ENCODE measurements at regions not wholly inside any gene's neighbourhood (a gene's known extent, or its start where the extent isn't known, plus 50 kb on each side); places are given as distances from the start of the nearest gene placed in this dataset.

GRCh38 chr12:98185606-98186005 is 329.8 kb upstream of the TMPO start:
- POLR2A ChIA-PET: no interaction called here
- Mint-ChIP-seq H3K4me1 (no peaks in the 10 kb centered on the region), H3K27ac (no peak overlapping the region), H3K9me3 (ENCODE audit: insufficient read depth) (no peaks in the 10 kb centered on the region), H3K27me3 (no peaks in the 10 kb centered on the region), H3K4me3 (no peak overlapping the region)
- no peaks in the 10 kb centered on the region for H3K9me3 ChIP-seq (ENCODE audit: control extremely low read depth in 1 of 3, control insufficient read depth in 2 of 3, insufficient read depth in 1 of 3, low read length in 2 of 3)
- CTCF ChIA-PET: no interaction called here
- no CpG with 5 or more reads among the region's 3 CpGs for WGBS (ENCODE audit: insufficient coverage)
- H3K79me2 ChIP-seq (ENCODE audit: control insufficient read depth, insufficient read depth, low read length): no peaks in the 10 kb centered on the region
- H3K27ac ChIP-seq (ENCODE audit: low read length in 2 of 2): no peak overlapping the region
- no peak for ATAC-seq (ENCODE audit: low read depth)
- no peaks in the 10 kb centered on the region for H3K36me3 ChIP-seq (replicated peaks in 1 of 2; ENCODE audit: control extremely low read depth in 1 of 2, control insufficient read depth in 1 of 2, extremely low read depth in 1 of 2, insufficient read depth in 2 of 2, low read length in 1 of 2)
- H3K4me3 ChIP-seq (ENCODE audit: control extremely low read depth in 1 of 5, extremely low read depth in 1 of 5, insufficient read depth in 1 of 5, low read depth in 2 of 5, low read length in 4 of 5): no peak overlapping the region
- no peaks in the 10 kb centered on the region for H3K4me1 ChIP-seq (ENCODE audit: control insufficient read depth in 2 of 2, insufficient read depth in 2 of 2, low read length in 2 of 2)
- no peak for DNase-seq
- intact Hi-C loops (cut with micrococcal nuclease): no loop called here
- no peak overlapping the region for H3K4me2 ChIP-seq (replicated peaks; ENCODE audit: low read depth, low read length, poor library complexity, severe bottlenecking)
- H3K9ac ChIP-seq (ENCODE audit: low read length): no peak overlapping the region
- TF ChIP-seq EZH2 (IDR thresholded peaks at IDR 0.05; ENCODE audit: borderline replicate concordance, insufficient read depth, low read depth, low read length, poor library complexity, severe bottlenecking) (no peak), CTCF (IDR thresholded peaks at IDR 0.05) (no peak)
- no peaks in the 10 kb centered on the region for H4K20me1 ChIP-seq (ENCODE audit: control insufficient read depth, insufficient read depth, low read length, poor library complexity, severe bottlenecking)
- H2AFZ ChIP-seq (ENCODE audit: insufficient read depth, low read depth, low read length, poor library complexity, severe bottlenecking): no peak overlapping the region
- H3K27me3 ChIP-seq (replicated peaks in 1 of 4; ENCODE audit: control extremely low read depth in 1 of 4, control insufficient read depth in 3 of 4, insufficient read depth in 4 of 4, low read length in 3 of 4): no peaks in the 10 kb centered on the region

DNA sequence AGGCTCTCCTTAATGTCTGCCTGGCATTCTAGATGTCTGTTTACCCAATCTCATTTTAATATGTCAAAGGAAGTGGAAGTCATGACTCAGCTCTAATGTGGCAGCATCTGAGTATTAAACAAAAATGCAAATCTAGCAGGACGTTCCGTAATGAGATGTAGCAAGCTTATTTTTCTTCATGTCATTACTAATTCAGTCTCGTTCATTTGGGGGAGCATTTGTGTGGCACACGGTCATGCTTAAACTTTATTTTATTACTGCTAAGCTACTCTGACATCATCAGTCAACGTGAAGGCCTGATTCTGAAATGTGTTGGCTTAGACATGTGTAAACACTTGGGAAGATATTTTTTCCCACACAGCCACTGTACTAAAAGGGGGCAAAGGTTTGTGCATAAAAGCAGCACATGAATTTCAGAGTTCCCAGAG is 326.7 kb upstream of the TMPO start:
- POLR2A ChIA-PET: no interaction called here
- 49% methylated on average over 4 of the region's 5 CpGs for WGBS (ENCODE audit: insufficient coverage)

More for the DNA sequence above, 326.7 kb upstream of the TMPO start:
- Histone ChIP-seq H3K36me3 (replicated peaks in 1 of 2; ENCODE audit: control extremely low read depth in 1 of 2, control insufficient read depth in 1 of 2, extremely low read depth in 1 of 2, insufficient read depth in 2 of 2, low read length in 1 of 2) (no peaks in the 10 kb centered on the region), H3K4me1 (ENCODE audit: control insufficient read depth in 2 of 2, insufficient read depth in 2 of 2, low read length in 2 of 2) (no peaks in the 10 kb centered on the region), H2AFZ (ENCODE audit: insufficient read depth, low read depth, low read length, poor library complexity, severe bottlenecking) (no peak overlapping the region), H3K9ac (ENCODE audit: low read length) (no peak overlapping the region), H3K4me3 (ENCODE audit: control extremely low read depth in 1 of 5, extremely low read depth in 1 of 5, insufficient read depth in 1 of 5, low read depth in 2 of 5, low read length in 4 of 5) (no peak overlapping the region), H3K27me3 (replicated peaks in 1 of 4; ENCODE audit: control extremely low read depth in 1 of 4, control insufficient read depth in 3 of 4, insufficient read depth in 4 of 4, low read length in 3 of 4) (no peaks in the 10 kb centered on the region), H3K4me2 (replicated peaks; ENCODE audit: low read depth, low read length, poor library complexity, severe bottlenecking) (no peak overlapping the region), H3K27ac (ENCODE audit: low read length in 2 of 2) (no peak overlapping the region), H4K20me1 (ENCODE audit: control insufficient read depth, insufficient read depth, low read length, poor library complexity, severe bottlenecking) (no peaks in the 10 kb centered on the region), H3K9me3 (ENCODE audit: control extremely low read depth in 1 of 3, control insufficient read depth in 2 of 3, insufficient read depth in 1 of 3, low read length in 2 of 3) (no peaks in the 10 kb centered on the region), H3K79me2 (ENCODE audit: control insufficient read depth, insufficient read depth, low read length) (no peaks in the 10 kb centered on the region)
- no peak overlapping the region for H3K4me3 Mint-ChIP-seq
- ATAC-seq (ENCODE audit: low read depth): no peak
- intact Hi-C loops (cut with micrococcal nuclease): no loop called here
- H3K9me3 Mint-ChIP-seq (ENCODE audit: insufficient read depth): no peaks in the 10 kb centered on the region
- no peaks in the 10 kb centered on the region for H3K27me3 Mint-ChIP-seq
- TF ChIP-seq EZH2 (IDR thresholded peaks at IDR 0.05; ENCODE audit: borderline replicate concordance, insufficient read depth, low read depth, low read length, poor library complexity, severe bottlenecking): no peak
- TF ChIP-seq CTCF (IDR thresholded peaks at IDR 0.05): no peak
- no peak for DNase-seq
- no peak overlapping the region for H3K27ac Mint-ChIP-seq
- no peaks in the 10 kb centered on the region for H3K4me1 Mint-ChIP-seq
- CTCF ChIA-PET: no interaction called here
